Natural killer cell (primary cell): ENCODE measurements at regions not wholly inside any gene's neighbourhood (a gene's known extent, or its start where the extent isn't known, plus 50 kb on each side); places are given as distances from the start of the nearest gene placed in this dataset.

Experiments used
- ATAC-seq, 3 donors: fragments of 150-1000 bp in 2 of 3; fragments of 200-7000 bp in 1 of 3; cut with Tn5 transposase; 1 replicate in 1 of 3; 2 replicates in 2 of 3; pipeline ENCODE4 v1.10.0; 2021; ENCODE audit warnings: mild to moderate bottlenecking in 2 of 3, moderate library complexity in 2 of 3
- DNase-seq, 2 donors: peaks; one replicate each; pipeline versions ENCODE4 v3.0.0 to v3.0.0-alpha.2; 2013 to 2021; ENCODE audit warnings: mixed read lengths in 1 of 2
- H3K27ac ChIP-seq: one replicate; pipeline ENCODE4 v1.5.1; 2013; ENCODE audit warnings: mild to moderate bottlenecking, low read length
- H3K27me3 ChIP-seq: one replicate; pipeline ENCODE4 v1.6.1; 2013; ENCODE audit warnings: low read length; ENCODE audit not compliant: control insufficient read depth, insufficient read depth
- H3K36me3 ChIP-seq: one replicate; pipeline ENCODE4 v1.6.1; 2013; ENCODE audit warnings: low read length; ENCODE audit not compliant: control insufficient read depth, insufficient read depth
- H3K4me1 ChIP-seq: one replicate; pipeline ENCODE4 v1.6.1; 2013; ENCODE audit warnings: low read length; ENCODE audit not compliant: control insufficient read depth, insufficient read depth
- H3K4me3 ChIP-seq: one replicate; pipeline ENCODE4 v1.5.1; 2013; ENCODE audit warnings: low read length
- H3K9me3 ChIP-seq: one replicate; pipeline ENCODE4 v1.6.1; 2013; ENCODE audit warnings: low read length; ENCODE audit not compliant: control insufficient read depth, insufficient read depth
- H3K27ac Mint-ChIP-seq, 2 donors: one replicate each; pipeline ENCODE4 v1.8.0; 2022; ENCODE audit warnings: mild to moderate bottlenecking in 2 of 2, mixed read lengths in 2 of 2, moderate library complexity in 1 of 2
- H3K27me3 Mint-ChIP-seq, 2 donors: one replicate each; pipeline ENCODE4 v1.8.0; 2022; ENCODE audit warnings: low read depth in 2 of 2, mixed read lengths in 2 of 2
- H3K36me3 Mint-ChIP-seq: one replicate; pipeline ENCODE4 v1.8.0; 2022; ENCODE audit warnings: mixed read lengths
- H3K4me1 Mint-ChIP-seq, 2 donors: one replicate each; pipeline ENCODE4 v1.8.0; 2022; ENCODE audit warnings: mixed read lengths in 2 of 2
- H3K4me3 Mint-ChIP-seq: one replicate; pipeline ENCODE4 v1.8.0; 2022; ENCODE audit warnings: mild to moderate bottlenecking, moderate library complexity, mixed read lengths
- H3K9me3 Mint-ChIP-seq, 2 donors: one replicate each; pipeline ENCODE4 v1.8.0; 2022; ENCODE audit warnings: mixed read lengths in 2 of 2
- WGBS: methylation state at CpG from one replicate; pipeline ENCODE4 v1.1.7; 2013; ENCODE audit warnings: missing lambda C conversion rate; ENCODE audit not compliant: insufficient coverage; 5-methylcytosine and 5-hydroxymethylcytosine counted together
- intact Hi-C: fragments of 100-400 bp; cut with micrococcal nuclease; formaldehyde crosslinking; loops from one replicate; pipeline ENCODE4 v1.14.2; 2022
- TF ChIP-seq, protein P1 (sequence below): fragments of 200-600 bp; IDR thresholded peaks from one replicate; pipeline ENCODE4 v1.8.0; 2022; ENCODE audit warnings: antibody characterized with exemption

DNA sequence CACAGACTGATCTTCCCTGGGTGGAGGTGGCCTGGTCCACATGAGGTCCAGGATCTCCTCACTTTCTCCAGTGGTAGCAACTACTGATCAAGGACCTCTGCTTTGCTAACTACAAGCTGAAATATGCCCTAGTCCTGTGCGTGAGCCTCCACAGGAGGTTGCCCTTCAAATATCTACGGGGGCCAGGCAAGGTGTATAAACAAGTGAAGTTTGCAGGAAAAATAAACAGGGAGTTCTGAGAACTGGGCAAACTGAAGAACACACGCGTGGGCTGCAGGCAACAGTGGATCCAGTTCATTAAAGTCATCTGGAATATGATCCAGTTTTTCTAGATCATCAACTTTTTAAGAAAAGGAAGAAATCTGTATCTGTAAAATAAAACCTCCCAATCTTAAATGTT, 167.5 kb upstream of the NR3C1 start:
- H3K27me3 Mint-ChIP-seq: peaks cover 16 to 19% of the 10 kb centered on the region in 2 donors
- intact Hi-C loops: no loop called here
- H3K9me3 Mint-ChIP-seq: no peaks in the 10 kb centered on the region
- TF ChIP-seq, protein P1, sequence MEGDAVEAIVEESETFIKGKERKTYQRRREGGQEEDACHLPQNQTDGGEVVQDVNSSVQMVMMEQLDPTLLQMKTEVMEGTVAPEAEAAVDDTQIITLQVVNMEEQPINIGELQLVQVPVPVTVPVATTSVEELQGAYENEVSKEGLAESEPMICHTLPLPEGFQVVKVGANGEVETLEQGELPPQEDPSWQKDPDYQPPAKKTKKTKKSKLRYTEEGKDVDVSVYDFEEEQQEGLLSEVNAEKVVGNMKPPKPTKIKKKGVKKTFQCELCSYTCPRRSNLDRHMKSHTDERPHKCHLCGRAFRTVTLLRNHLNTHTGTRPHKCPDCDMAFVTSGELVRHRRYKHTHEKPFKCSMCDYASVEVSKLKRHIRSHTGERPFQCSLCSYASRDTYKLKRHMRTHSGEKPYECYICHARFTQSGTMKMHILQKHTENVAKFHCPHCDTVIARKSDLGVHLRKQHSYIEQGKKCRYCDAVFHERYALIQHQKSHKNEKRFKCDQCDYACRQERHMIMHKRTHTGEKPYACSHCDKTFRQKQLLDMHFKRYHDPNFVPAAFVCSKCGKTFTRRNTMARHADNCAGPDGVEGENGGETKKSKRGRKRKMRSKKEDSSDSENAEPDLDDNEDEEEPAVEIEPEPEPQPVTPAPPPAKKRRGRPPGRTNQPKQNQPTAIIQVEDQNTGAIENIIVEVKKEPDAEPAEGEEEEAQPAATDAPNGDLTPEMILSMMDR: no peak
- Histone ChIP-seq H3K9me3 (no peaks in the 10 kb centered on the region), H3K27ac (no peak overlapping the region), H3K36me3 (no peaks in the 10 kb centered on the region), H3K4me3 (no peak overlapping the region), H3K27me3 (no peaks in the 10 kb centered on the region), H3K4me1 (no peaks in the 10 kb centered on the region)
- DNase-seq: no peak
- no peak for ATAC-seq
- WGBS: 96% methylated on average over 4 of the region's 4 CpGs
- H3K36me3 Mint-ChIP-seq: no peaks in the 10 kb centered on the region
- H3K4me3 Mint-ChIP-seq: no peak overlapping the region
- H3K27ac Mint-ChIP-seq: no peak overlapping the region
- H3K4me1 Mint-ChIP-seq: no peaks in the 10 kb centered on the region

DNA sequence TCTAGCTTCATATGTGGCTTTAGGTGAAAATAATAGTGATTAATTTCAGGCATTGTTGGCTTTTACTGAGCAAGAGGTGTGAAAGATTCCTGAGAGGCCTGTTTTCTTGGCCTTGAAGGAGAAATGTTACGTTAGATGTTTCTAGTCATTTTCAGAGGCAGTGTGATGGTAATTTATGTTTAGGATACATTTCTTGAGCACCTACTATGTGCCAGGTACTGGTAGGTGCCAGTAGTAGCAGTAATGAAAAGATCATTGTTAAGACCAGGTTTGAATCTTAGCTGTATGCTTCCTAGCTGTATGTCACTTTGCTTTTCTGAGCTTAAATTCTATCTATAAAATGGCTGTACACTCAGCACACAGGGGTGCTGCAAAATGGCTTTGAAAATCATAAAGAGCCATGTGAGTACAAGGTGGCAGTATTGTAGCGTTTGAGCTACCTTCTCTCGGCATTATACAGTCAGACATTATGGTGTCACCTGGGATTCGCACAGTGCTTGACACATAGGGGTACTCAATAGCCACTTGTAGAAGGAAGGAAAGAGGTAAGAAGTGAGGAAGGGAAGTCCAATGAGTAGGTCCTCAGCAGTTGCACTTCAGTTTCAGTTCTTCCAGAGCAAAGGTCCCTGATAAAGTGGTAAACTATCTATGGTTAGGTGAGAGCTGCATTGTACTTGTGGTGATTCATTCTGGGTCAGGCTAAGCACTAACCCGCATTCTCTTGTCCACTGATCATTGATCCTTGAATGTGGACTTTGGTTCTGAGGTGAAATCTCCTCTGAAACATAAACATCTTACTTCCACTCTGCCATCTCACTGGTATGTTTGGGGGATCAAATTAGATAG, 166.5 kb upstream of the NR3C1 start:
- Histone ChIP-seq H3K27me3 (no peaks in the 10 kb centered on the region), H3K4me3 (no peak overlapping the region), H3K9me3 (no peaks in the 10 kb centered on the region), H3K36me3 (no peaks in the 10 kb centered on the region), H3K4me1 (no peaks in the 10 kb centered on the region), H3K27ac (no peak overlapping the region)
- Mint-ChIP-seq H3K36me3 (no peaks in the 10 kb centered on the region), H3K9me3 (no peaks in the 10 kb centered on the region), H3K4me3 (no peak overlapping the region), H3K4me1 (no peaks in the 10 kb centered on the region), H3K27ac (no peak overlapping the region), H3K27me3 (peaks cover 12 to 19% of the 10 kb centered on the region in 2 donors)
- 92% methylated on average over 5 of the region's 5 CpGs for WGBS
- DNase-seq (no peak), ATAC-seq (no peak)
- intact Hi-C loops: no loop called here
- TF ChIP-seq, protein P1: no peak

DNA sequence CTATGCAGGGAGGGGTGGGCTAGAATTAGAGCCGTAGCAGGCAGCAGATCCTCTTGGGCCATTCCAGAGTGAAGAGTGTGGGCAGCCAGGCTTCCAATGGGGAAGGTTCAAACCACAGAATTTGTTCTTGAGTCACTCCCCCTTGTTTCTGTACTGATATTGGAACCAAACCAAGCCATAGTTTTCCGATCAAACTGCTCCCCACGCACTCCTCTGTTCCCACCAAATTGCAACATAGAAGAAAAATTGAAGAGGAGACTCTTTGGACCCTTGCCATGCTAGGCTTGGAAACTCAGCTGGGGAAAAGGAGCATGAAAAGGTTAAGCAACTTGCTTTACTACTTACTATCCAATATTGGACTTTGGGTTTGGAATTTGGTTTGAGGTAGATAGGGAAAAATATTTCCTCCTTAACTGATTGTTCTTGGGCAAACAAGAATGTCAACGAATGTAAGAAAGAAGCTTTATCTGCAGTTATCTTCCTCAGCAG, 165.8 kb upstream of the NR3C1 start:
- no peaks in the 10 kb centered on the region for H3K36me3 Mint-ChIP-seq
- H3K4me3 Mint-ChIP-seq: no peak overlapping the region
- intact Hi-C loops: no loop called here
- Histone ChIP-seq H3K9me3 (no peaks in the 10 kb centered on the region), H3K36me3 (no peaks in the 10 kb centered on the region), H3K4me3 (no peak overlapping the region), H3K4me1 (no peaks in the 10 kb centered on the region), H3K27ac (no peak overlapping the region), H3K27me3 (no peaks in the 10 kb centered on the region)
- ATAC-seq: no peak
- TF ChIP-seq, protein P1: no peak
- WGBS: 88% methylated on average over 4 of the region's 4 CpGs
- DNase-seq: no peak
- peaks cover 7 to 19% of the 10 kb centered on the region in 2 donors for H3K27me3 Mint-ChIP-seq
- H3K4me1 Mint-ChIP-seq: no peaks in the 10 kb centered on the region
- no peaks in the 10 kb centered on the region for H3K9me3 Mint-ChIP-seq
- no peak overlapping the region for H3K27ac Mint-ChIP-seq
